ENCODE measurements at regions not wholly inside any gene's neighbourhood (a gene's known extent, or its start where the extent isn't known, plus 50 kb on each side); places are given as distances from the start of the nearest gene placed in this dataset.

- H3K27me3 ChIP-seq (ENCODE audit: control insufficient read depth, insufficient read depth) = no peaks in the 10 kb centered on the region
- intact Hi-C loops (cut with DNase I) = loop anchor here in 3 of 4 donors (10.0 kb wide), 3 partner anchors 204 to 324 kb away; partner anchors contain the start of gene MKLN1 (in 2 of the 3)
- H3K4me1 ChIP-seq (ENCODE audit: control insufficient read depth, insufficient read depth, low read length) = peaks cover 14% of the 10 kb centered on the region
Measured at GRCh38 chr7:131100357-131101054, 227.2 kb upstream of the MKLN1 start.

DNA sequence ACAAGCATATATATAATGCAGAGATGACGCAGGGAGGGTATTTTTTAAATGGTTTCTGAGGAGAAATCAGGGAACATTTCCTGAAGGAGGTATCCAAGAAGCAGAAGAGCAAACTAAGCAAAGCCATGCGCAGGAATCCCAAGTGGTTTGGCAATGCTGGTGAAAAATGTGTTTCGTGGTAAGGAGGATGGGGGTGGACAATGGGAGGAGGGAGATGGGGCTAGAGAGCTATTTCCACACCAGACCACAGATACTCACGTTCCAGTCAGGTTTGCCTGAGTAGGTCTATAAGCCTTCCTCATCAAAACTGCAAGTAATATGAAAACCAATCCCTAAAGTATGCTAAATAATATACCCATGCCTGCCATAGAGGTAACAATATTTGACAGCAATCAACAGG lies 223.7 kb upstream of the MKLN1 start:
- no peaks in the 10 kb centered on the region for H3K27me3 ChIP-seq (ENCODE audit: control insufficient read depth, insufficient read depth)
- no peak for DNase-seq
- no peaks in the 10 kb centered on the region for H3K9me3 ChIP-seq (ENCODE audit: control insufficient read depth, low read length)
- H3K4me1 ChIP-seq (ENCODE audit: control insufficient read depth, insufficient read depth, low read length) = peaks cover 5% of the 10 kb centered on the region
- no peak overlapping the region for H3K4me3 ChIP-seq (ENCODE audit: low read length)
- intact Hi-C loops (cut with DNase I) = loop anchor here in 3 of 4 donors (10.0 kb wide), 3 partner anchors 201 to 321 kb away; partner anchors contain the start of gene MKLN1 (in 2 of the 3)
- WGBS = 38% methylated on average over 4 of the region's 4 CpGs
- no peak for ATAC-seq
- no peak overlapping the region for H3K27ac ChIP-seq (ENCODE audit: low read length)

More at GRCh38 chr7:131100357-131101054, 227.2 kb upstream of the MKLN1 start:
- ATAC-seq (no peak), DNase-seq (peak in 1 of 3 donors; percentile 46)
- Histone ChIP-seq H3K4me3 (ENCODE audit: low read length) (no peak overlapping the region), H3K27ac (ENCODE audit: low read length) (no peak overlapping the region), H3K9me3 (ENCODE audit: control insufficient read depth, low read length) (no peaks in the 10 kb centered on the region)
- 67% methylated on average over 10 of the region's 10 CpGs for WGBS

- H3K4me3 ChIP-seq (ENCODE audit: low read length) = peak overlapping the region; percentile 63
- DNase-seq (no peak), ATAC-seq (no peak)
- WGBS = 57% methylated on average over 12 of the region's 12 CpGs
- no peaks in the 10 kb centered on the region for H3K27me3 ChIP-seq (ENCODE audit: control insufficient read depth, insufficient read depth)
- H3K9me3 ChIP-seq (ENCODE audit: control insufficient read depth, low read length) = no peaks in the 10 kb centered on the region
- H3K27ac ChIP-seq (ENCODE audit: low read length) = peak overlapping the region; percentile 6
- intact Hi-C loops (cut with DNase I) = loop anchor here in 3 of 4 donors (5.0 to 10.0 kb wide), 4 partner anchors 32 to 320 kb away; partner anchors contain the start of gene MKLN1 (in 2 of the 3)
- H3K4me1 ChIP-seq (ENCODE audit: control insufficient read depth, insufficient read depth, low read length) = peaks cover 3% of the 10 kb centered on the region
Measured at GRCh38 chr7:131104596-131105293, 222.9 kb upstream of the MKLN1 start.

DNA sequence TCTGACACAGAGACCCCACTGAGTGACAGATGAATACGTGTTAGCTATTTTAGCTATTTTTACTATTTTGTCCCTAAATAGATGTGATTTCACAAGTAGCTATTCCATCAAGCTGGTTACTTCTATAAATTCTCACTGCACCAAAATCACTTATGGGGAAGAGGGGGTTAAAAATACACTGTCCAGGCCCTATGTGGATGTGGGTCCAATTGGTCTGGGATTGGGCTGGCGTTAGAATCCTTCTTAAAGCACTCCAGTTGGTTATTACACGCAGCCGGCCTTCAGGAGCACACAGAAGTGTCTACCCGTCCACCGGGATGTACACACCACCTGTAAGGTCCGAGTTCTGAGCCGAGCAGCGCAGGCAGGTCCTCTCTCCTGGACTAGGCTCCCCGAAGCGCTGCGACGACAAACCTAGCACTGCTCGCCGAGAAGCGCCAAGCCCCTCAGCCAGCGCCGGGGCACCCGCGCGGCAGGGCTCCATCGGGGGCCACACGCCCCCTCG lies 222.3 kb upstream of the MKLN1 start:
- DNase-seq (no peak), ATAC-seq (no peak)
- Histone ChIP-seq H3K27me3 (ENCODE audit: control insufficient read depth, insufficient read depth) (no peaks in the 10 kb centered on the region), H3K27ac (ENCODE audit: low read length) (peak overlapping the region; percentile 89), H3K4me3 (ENCODE audit: low read length) (peak overlapping the region; percentile 63), H3K4me1 (ENCODE audit: control insufficient read depth, insufficient read depth, low read length) (peaks cover 1% of the 10 kb centered on the region), H3K9me3 (ENCODE audit: control insufficient read depth, low read length) (no peaks in the 10 kb centered on the region)
- intact Hi-C loops (cut with DNase I) = loop anchor here in 3 of 4 donors (5.0 to 10.0 kb wide), 4 partner anchors 33 to 319 kb away; partner anchors contain the start of gene MKLN1 (in 2 of the 3)
- WGBS = 2% methylated on average over 24 of the region's 24 CpGs

DNA sequence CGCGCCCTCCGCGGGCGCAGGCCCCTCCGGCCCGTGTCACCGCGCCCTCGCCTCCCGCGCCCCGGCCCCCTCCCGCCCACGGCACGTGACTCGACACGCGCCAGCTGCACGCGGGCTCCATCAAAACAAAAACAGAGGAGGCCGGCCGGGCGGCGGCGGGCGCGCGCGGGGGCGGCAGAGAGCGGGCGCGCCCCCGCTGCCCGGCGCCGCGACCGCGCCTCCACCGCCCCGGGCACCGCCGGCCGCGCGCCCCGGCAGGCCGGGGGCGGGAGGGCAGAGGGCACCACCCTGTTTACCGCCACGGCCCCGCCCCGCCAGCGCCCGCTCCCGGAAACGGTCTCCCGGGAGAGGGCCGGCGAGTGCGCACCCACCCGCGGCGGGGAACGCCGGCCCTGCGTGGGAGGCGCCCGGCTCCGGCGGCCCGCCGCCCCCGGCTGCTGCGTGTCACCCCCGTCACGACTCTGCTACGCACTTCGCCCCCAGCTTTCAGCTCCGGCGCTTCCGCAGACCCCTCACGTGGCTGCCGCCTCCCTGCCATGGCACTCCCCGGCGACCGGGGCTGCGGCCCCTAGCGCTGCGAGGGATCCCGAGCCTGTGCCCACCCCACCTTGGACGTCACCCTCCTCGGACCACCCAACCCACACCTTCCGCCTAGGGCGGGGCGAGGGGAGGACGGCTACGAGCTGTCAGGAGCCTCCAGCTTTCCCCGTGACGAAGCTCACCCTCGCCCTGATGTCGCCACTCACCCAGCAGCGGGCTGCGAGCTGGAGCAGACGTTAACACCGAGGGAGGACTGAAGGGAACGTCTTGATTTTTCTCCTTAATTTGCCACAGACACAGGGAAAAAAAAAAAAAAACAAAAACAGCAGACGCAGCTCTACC lies 221.6 kb upstream of the MKLN1 start:
- peak; percentile 69 to 72 for ATAC-seq
- Histone ChIP-seq H3K4me1 (ENCODE audit: control insufficient read depth, insufficient read depth, low read length) (no peaks in the 10 kb centered on the region), H3K27ac (ENCODE audit: low read length) (peak overlapping the region; percentile 89), H3K27me3 (ENCODE audit: control insufficient read depth, insufficient read depth) (no peaks in the 10 kb centered on the region), H3K4me3 (ENCODE audit: low read length) (peak overlapping the region; percentile 63), H3K9me3 (ENCODE audit: control insufficient read depth, low read length) (no peaks in the 10 kb centered on the region)
- DNase-seq = peak; percentile 86 to 94 (median 93)
- WGBS = under 1% methylated on average over 109 of the region's 110 CpGs
- intact Hi-C loops (cut with DNase I) = loop anchor here in 3 of 4 donors (5.0 to 10.0 kb wide), 4 partner anchors 34 to 319 kb away; partner anchors contain the start of gene MKLN1 (in 2 of the 3)

GRCh38 chr7:131106681-131107336 lies 220.9 kb upstream of the MKLN1 start:
- no peaks in the 10 kb centered on the region for H3K27me3 ChIP-seq (ENCODE audit: control insufficient read depth, insufficient read depth)
- H3K4me1 ChIP-seq (ENCODE audit: control insufficient read depth, insufficient read depth, low read length) = no peaks in the 10 kb centered on the region
- peak; percentile 54 to 83 (median 79) for DNase-seq
- under 1% methylated on average over 32 of the region's 32 CpGs for WGBS
- H3K4me3 ChIP-seq (ENCODE audit: low read length) = peak overlapping the region; percentile 63
- peak overlapping the region; percentile 96 for H3K27ac ChIP-seq (ENCODE audit: low read length)
- ATAC-seq = peak; percentile 7 to 25
- no peaks in the 10 kb centered on the region for H3K9me3 ChIP-seq (ENCODE audit: control insufficient read depth, low read length)
- intact Hi-C loops (cut with DNase I) = loop anchor here in 3 of 4 donors (5.0 to 10.0 kb wide), 4 partner anchors 35 to 318 kb away; partner anchors contain the start of gene MKLN1 (in 2 of the 3)

DNA sequence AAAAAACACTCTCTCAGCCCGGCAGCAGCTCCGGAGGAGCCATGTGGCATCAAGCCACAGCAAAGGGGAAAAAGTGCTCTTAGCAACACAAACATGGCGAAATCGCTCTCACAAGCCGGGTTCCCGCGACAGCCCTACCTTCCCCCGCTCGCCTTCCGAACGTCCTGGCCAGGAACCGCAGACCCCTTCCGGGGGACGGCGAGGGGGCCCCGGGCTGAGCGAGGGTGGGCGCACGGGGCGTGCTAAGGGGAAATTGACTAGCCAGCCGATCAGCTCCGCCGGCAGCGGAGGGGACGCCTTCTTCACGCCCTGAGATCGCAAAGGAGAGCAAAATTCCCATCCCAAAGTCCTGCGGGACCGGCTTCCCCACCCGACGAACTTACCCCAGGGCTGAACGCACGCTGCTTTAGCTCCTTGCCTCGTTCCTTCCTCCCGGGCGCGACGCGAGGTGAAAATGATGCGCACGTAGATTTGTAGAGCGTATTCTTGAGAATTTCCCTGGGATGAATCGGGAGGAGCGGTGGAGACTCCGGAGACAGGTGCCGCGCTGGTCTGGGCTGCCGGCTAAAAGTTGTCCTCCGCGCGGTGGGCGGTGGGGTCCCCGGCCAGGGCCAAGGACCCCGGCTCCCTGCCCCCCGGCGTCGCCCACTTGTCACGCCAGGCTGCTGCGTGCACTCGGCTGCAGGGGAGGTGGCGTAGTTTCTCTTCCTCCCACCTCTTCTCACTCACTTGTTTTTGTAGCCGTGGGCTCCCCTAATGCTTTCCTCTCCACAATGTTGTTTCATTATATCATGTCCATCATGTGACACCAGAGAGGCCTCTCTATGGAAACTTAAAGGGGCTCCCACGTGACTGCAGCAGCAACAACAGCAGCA lies 220.1 kb upstream of the MKLN1 start:
- H3K27me3 ChIP-seq (ENCODE audit: control insufficient read depth, insufficient read depth) = no peaks in the 10 kb centered on the region
- H3K4me1 ChIP-seq (ENCODE audit: control insufficient read depth, insufficient read depth, low read length) = no peaks in the 10 kb centered on the region
- intact Hi-C loops (cut with DNase I) = loop anchor here in 3 of 4 donors (5.0 to 10.0 kb wide), 4 partner anchors 35 to 317 kb away; partner anchors contain the start of gene MKLN1 (in 2 of the 3)
- DNase-seq (peak; percentile 71 to 87 (median 83)), ATAC-seq (peak; percentile 54 to 55)
- H3K4me3 ChIP-seq (ENCODE audit: low read length) = peak overlapping the region; percentile 63
- H3K9me3 ChIP-seq (ENCODE audit: control insufficient read depth, low read length) = no peaks in the 10 kb centered on the region
- H3K27ac ChIP-seq (ENCODE audit: low read length) = peak overlapping the region; percentile 96
- under 1% methylated on average over 63 of the region's 63 CpGs for WGBS

- peak overlapping the region; percentile 96 for H3K27ac ChIP-seq (ENCODE audit: low read length)
- peak in 1 of 3 donors; percentile 87 for DNase-seq
- no peaks in the 10 kb centered on the region for H3K4me1 ChIP-seq (ENCODE audit: control insufficient read depth, insufficient read depth, low read length)
- 6% methylated on average over 30 of the region's 30 CpGs for WGBS
- no peak for ATAC-seq
- no peaks in the 10 kb centered on the region for H3K27me3 ChIP-seq (ENCODE audit: control insufficient read depth, insufficient read depth)
- peak overlapping the region; percentile 63 for H3K4me3 ChIP-seq (ENCODE audit: low read length)
- intact Hi-C loops (cut with DNase I) = loop anchor here in 3 of 4 donors (5.0 to 10.0 kb wide), 4 partner anchors 36 to 316 kb away; partner anchors contain the start of gene MKLN1 (in 2 of the 3)
- H3K9me3 ChIP-seq (ENCODE audit: control insufficient read depth, low read length) = no peaks in the 10 kb centered on the region
Measured at GRCh38 chr7:131108212-131108940, 219.3 kb upstream of the MKLN1 start.
